DMS114 treated with DMSO at 0.1 percent for 48 hours (cell line): ENCODE measurements at regions not wholly inside any gene's neighbourhood (a gene's known extent, or its start where the extent isn't known, plus 50 kb on each side); places are given as distances from the start of the nearest gene placed in this dataset.

Experiments
- DNase-seq: peaks from one replicate; lab custom pipeline; 2025; ENCODE audit not compliant: unreplicated experiment; lab: John Stamatoyannopoulos, UW

GRCh38 chr14:34246206-34246605 is 215.8 kb downstream of the SPTSSA start:
- DNase-seq: no peak

DNA sequence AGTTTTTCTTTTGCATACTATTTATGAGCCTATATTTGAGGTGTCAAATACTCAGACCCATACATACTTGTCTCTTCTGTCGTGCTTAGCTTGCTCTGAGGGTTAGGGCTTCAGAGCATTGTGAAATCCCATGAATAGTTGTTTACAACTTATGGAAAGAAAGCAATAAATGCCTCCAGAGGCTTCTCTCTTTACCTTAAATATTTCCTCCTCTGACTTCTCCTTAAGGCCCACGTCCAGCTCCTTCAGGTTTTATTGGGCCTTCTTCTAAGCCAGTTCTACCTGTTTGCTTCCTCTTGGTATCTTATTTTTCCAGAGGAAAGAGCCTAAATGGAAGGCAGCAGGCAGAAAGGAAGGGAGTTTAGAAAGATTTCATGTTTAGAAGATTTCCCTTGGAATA is 218.6 kb downstream of the SPTSSA start:
- DNase-seq: no peak

GRCh38 chr14:34243001-34243400 is 219.0 kb downstream of the SPTSSA start:
- no peak for DNase-seq

DNA sequence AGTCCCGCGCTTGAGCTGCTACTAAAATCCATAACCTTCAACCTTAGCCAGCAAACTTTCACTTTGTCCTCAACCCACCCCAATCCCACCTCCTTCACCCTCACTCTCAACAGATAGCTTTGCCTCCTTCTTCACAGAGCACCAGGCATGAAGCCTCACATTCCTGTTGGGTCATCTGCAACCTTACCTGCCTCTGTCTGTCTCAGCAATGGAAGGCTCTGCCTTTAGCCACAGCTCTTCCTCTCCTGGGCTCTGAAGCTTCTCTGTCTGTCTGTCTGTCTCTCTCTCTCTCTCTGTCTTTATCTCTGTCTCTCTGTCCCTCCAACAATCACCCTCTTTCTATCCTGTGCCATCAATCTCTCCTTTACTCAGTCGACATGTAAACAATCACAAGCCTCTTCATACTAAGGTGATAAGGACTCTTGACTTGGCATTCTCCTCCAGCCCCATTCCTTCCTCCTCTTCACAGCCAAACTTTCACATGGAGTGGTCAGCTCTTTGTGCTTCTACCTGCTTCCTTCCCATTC is 220.8 kb downstream of the SPTSSA start:
- DNase-seq: no peak

DNA sequence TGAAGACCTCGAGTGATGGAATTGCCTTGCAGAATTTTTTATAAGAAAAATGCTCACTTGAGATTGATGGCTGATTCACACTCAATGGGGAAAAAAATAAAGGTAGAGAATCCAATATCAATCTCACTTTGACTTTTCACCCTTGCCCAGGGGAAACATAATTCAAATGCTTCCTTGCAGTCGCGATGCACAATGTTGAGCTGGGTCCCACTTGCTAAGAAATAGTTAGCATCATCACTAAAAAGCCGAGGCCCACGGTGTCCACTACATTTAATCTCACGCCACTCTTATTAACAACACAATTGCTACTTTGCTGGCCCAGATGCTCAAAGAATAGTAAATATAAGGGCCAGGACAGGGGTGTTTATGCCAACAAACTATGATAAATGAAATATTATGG is 223.4 kb downstream of the SPTSSA start:
- no peak for DNase-seq

DNA sequence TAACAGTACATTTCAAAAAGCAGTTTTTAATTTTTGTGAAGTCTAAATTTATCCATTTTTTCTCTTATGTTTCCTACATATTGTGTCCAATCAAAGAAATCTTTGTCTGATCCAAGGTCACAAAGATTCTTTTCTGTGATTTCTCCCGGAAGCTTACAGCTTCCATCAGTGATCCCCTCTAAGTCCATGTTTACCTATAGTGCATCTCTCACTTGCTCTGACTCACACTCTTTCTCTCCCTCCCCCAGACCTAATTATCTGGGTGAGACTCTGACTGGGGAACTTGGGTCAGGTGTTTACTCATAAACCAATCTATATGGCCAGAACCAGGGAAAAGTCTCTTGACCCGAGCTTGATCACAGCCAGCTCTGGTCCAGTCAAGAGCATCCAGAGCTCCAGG is 224.4 kb downstream of the SPTSSA start:
- no peak for DNase-seq

DNA sequence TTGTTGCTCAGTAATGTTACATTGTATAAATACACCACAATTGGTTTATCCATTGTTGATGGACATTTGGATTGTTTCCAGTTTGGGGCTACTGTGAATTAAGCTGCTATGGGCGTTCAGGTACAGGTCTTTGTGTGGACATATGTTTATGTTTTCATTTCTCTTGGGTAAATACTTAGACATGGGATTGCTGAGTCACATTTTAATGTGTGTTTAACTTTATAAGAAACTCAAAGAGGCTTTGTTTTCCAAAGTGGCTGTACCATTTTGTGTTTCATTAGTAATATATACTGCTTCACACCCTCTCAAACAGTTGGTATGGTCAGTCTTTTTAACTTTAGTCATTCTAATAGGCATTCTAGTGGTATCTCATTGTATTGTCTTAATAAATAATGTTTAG is 225.0 kb downstream of the SPTSSA start:
- no peak for DNase-seq

DNA sequence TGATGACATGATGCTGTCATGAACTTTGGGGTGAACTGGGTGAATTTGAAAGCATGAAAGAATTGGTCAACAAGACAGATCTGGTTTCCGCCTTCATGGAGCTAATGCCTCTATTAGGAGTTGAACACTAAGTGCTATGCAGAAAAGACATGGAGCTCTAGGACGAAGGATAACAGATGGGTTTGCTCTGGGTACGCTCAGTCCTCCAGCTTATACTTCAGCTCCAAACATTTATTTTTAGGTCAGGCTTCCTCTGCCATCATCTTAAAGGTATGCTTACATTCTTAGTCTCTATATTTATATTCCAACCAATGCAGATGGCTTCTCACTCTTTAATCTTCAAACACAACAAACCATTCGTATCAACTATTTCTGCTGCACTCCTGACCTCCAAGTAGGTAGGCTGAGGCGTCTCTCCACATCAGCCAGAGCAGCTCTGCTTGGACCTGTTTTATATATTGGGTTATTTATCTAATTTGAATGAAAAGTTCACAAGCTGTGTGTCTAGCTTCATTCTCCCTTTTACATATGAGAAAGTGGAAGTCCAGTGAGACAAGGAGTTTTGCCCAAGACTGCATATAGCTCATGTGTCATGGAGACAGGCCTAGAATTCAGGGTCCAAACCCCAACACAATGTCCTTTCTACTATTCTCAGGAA is 226.3 kb downstream of the SPTSSA start:
- DNase-seq: no peak

GRCh38 chr14:34234258-34234657 is 227.8 kb downstream of the SPTSSA start:
- DNase-seq: no peak

DNA sequence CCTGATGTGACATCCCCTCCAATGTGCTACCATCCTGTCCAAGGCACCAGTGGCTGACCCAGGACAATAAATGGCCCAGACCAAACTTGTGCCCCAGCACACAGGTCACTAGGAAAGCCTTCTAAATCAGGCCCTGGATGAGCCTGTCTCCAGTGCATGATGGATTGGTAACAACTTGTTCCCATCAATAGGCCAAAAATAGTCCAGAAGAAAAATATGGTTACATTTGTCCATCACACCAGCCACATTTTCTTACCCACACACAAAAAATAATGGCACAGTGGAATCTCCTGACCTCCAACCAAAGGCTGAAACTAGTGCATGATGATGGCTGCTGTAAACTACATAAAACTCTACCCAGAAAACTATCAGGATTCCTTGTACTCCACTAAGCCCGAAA is 228.4 kb downstream of the SPTSSA start:
- DNase-seq: no peak

GRCh38 chr14:34232790-34233189 is 229.2 kb downstream of the SPTSSA start:
- no peak for DNase-seq

GRCh38 chr14:34231626-34232025 is 230.4 kb downstream of the SPTSSA start:
- no peak for DNase-seq

- no peak for DNase-seq
Measured at GRCh38 chr14:34229140-34229539, 232.9 kb downstream of the SPTSSA start.

- DNase-seq: no peak
Measured at GRCh38 chr14:34228650-34228976, 233.4 kb downstream of the SPTSSA start.

DNA sequence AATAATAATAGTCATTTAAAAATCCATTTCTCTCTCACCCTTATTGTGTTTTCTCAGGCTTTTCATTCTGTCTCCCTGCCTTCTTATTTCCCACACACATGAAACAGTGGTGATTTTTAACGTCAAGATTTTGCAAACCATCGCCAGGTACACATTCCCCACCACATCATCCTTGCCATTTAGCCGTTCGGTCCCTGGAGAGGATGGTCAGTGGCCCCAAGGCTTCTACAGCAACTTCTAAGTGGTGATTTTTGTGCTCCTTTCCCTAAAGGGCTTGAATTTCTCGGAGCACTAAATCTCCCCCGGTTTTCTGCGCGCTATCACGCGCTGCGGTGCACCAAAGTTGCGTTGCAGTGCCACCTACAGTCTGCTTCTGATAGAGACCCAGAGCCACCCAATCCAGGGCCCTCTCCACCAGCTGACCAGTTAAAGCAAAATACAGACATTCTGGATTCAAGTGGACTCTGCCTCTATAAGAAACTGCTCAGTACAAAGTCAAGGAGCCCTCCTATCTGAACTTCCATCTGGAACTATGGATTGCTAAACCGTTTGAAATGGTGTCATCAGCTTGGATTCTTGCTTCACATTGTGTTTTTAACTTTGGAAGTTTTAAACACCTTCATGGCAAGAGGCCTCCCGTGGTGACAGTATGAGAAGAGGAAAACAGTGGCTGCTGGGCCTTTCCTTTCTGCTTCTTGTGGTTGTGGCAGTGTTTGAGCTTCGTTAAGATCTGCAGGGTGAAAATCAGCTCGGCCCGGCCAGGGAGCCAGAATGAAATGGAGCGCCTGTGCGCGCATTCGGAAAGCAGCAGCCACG is 234.0 kb downstream of the SPTSSA start:
- peak; percentile 41 for DNase-seq

DNA sequence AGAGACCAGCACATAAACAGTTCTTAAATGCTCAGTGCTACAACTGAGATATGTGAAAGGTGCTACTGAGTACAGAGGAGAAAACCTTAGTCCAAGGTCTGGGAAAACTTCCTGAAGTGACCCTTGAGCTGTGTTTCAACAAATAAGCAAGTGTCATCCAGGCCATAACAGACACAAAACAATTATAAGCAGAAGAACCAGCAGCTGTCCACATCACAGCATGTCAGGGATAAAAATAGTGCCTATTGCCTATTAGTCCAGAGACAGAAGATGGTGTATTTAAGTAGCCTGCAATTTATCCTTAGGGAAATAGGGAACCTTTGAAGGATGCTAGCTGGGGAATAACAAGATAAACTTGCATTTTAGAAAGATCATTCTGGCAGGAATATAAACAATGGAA is 237.8 kb downstream of the SPTSSA start:
- DNase-seq: no peak

- DNase-seq: no peak
Measured at GRCh38 chr14:34223373-34224148, 238.5 kb downstream of the SPTSSA start.

- DNase-seq: no peak
Measured at GRCh38 chr14:34222867-34223266, 239.2 kb downstream of the SPTSSA start.

GRCh38 chr14:34222122-34222521 is 239.9 kb downstream of the SPTSSA start:
- no peak for DNase-seq

GRCh38 chr14:34220921-34221320 is 241.1 kb downstream of the SPTSSA start:
- DNase-seq: no peak

DNA sequence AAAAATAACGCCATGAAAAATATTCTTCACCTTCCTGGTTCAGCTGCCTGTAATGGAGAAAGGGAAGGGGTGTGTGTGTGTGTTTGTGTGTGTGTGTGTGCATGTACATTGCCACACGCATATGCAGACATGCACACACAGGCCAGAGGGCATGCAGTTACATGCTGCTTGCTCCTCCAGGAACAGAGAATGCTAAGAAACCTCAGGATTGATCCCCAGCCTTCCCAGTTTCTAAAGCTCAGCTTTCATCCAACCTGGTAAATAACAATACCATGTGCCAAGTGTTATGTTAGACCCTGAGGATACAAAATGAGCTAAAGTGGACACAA is 241.7 kb downstream of the SPTSSA start:
- DNase-seq: no peak
